ENCODE measurements at regions not wholly inside any gene's neighbourhood (a gene's known extent, or its start where the extent isn't known, plus 50 kb on each side); places are given as distances from the start of the nearest gene placed in this dataset.

GRCh38 chr6:44658571-44658970, 271.1 kb downstream of the CDC5L start:
- Mint-ChIP-seq H3K36me3 (ENCODE audit: low read depth) (no peaks in the 10 kb centered on the region), H3K9me3 (peaks cover 4% of the 10 kb centered on the region), H3K4me1 (peaks cover 15% of the 10 kb centered on the region), H3K27ac (no peak overlapping the region), H3K4me3 (no peak overlapping the region), H3K27me3 (no peaks in the 10 kb centered on the region)
- ATAC-seq (no peak), DNase-seq (no peak)

GRCh38 chr6:44659726-44660125, 272.2 kb downstream of the CDC5L start:
- DNase-seq (no peak), ATAC-seq (no peak)
- H3K4me1 Mint-ChIP-seq, result peaks cover 15% of the 10 kb centered on the region

GRCh38 chr6:44660561-44661220, 273.2 kb downstream of the CDC5L start:
- Mint-ChIP-seq H3K9me3 (peaks cover 4% of the 10 kb centered on the region), H3K27me3 (no peaks in the 10 kb centered on the region), H3K27ac (no peak overlapping the region), H3K4me3 (no peak overlapping the region), H3K4me1 (peaks cover 7% of the 10 kb centered on the region), H3K36me3 (ENCODE audit: low read depth) (no peaks in the 10 kb centered on the region)
- no peak for ATAC-seq
- no peak for DNase-seq

More at GRCh38 chr6:44659726-44660125, 272.2 kb downstream of the CDC5L start:
- Mint-ChIP-seq H3K27ac (no peak overlapping the region), H3K36me3 (ENCODE audit: low read depth) (no peaks in the 10 kb centered on the region), H3K27me3 (no peaks in the 10 kb centered on the region), H3K4me3 (no peak overlapping the region), H3K9me3 (peaks cover 4% of the 10 kb centered on the region)

- H3K27ac Mint-ChIP-seq, result no peak overlapping the region
- no peaks in the 10 kb centered on the region for H3K36me3 Mint-ChIP-seq (ENCODE audit: low read depth)
- DNase-seq, result no peak
These were observed 273.9 kb downstream of the CDC5L start for GRCh38 chr6:44661221-44662008.

GRCh38 chr6:44662461-44663121, 275.1 kb downstream of the CDC5L start:
- DNase-seq (no peak), ATAC-seq (no peak)
- H3K4me1 Mint-ChIP-seq, result peaks cover 7% of the 10 kb centered on the region
- H3K4me3 Mint-ChIP-seq, result no peak overlapping the region
- H3K9me3 Mint-ChIP-seq, result peaks cover 4% of the 10 kb centered on the region
- no peaks in the 10 kb centered on the region for H3K27me3 Mint-ChIP-seq
- H3K27ac Mint-ChIP-seq, result no peak overlapping the region
- no peaks in the 10 kb centered on the region for H3K36me3 Mint-ChIP-seq (ENCODE audit: low read depth)

More at GRCh38 chr6:44661221-44662008, 273.9 kb downstream of the CDC5L start:
- Mint-ChIP-seq H3K4me3 (no peak overlapping the region), H3K27me3 (no peaks in the 10 kb centered on the region), H3K9me3 (peaks cover 4% of the 10 kb centered on the region), H3K4me1 (peaks cover 7% of the 10 kb centered on the region)
- no peak for ATAC-seq

GRCh38 chr6:44663860-44664634, 276.5 kb downstream of the CDC5L start:
- H3K4me1 Mint-ChIP-seq, result peaks cover 7% of the 10 kb centered on the region
- DNase-seq (no peak), ATAC-seq (no peak)
- H3K27ac Mint-ChIP-seq, result no peak overlapping the region
- no peaks in the 10 kb centered on the region for H3K9me3 Mint-ChIP-seq
- H3K4me3 Mint-ChIP-seq, result no peak overlapping the region
- H3K36me3 Mint-ChIP-seq (ENCODE audit: low read depth), result no peaks in the 10 kb centered on the region
- no peaks in the 10 kb centered on the region for H3K27me3 Mint-ChIP-seq

- Mint-ChIP-seq H3K36me3 (ENCODE audit: low read depth) (no peaks in the 10 kb centered on the region), H3K4me3 (no peak overlapping the region), H3K4me1 (peaks cover 7% of the 10 kb centered on the region), H3K27me3 (no peaks in the 10 kb centered on the region), H3K27ac (no peak overlapping the region), H3K9me3 (no peaks in the 10 kb centered on the region)
- ATAC-seq, result no peak
- DNase-seq, result no peak
These were observed 277.2 kb downstream of the CDC5L start for GRCh38 chr6:44664716-44665115.

GRCh38 chr6:44665143-44665542, 277.6 kb downstream of the CDC5L start:
- no peaks in the 10 kb centered on the region for H3K27me3 Mint-ChIP-seq
- no peaks in the 10 kb centered on the region for H3K9me3 Mint-ChIP-seq
- ATAC-seq, result no peak
- H3K4me3 Mint-ChIP-seq, result no peak overlapping the region
- peaks cover 7% of the 10 kb centered on the region for H3K4me1 Mint-ChIP-seq
- H3K36me3 Mint-ChIP-seq (ENCODE audit: low read depth), result no peaks in the 10 kb centered on the region
- H3K27ac Mint-ChIP-seq, result no peak overlapping the region
- DNase-seq, result no peak

GRCh38 chr6:44665683-44666082, 278.2 kb downstream of the CDC5L start:
- ATAC-seq (no peak), DNase-seq (no peak)
- H3K27me3 Mint-ChIP-seq, result no peaks in the 10 kb centered on the region
- H3K36me3 Mint-ChIP-seq (ENCODE audit: low read depth), result no peaks in the 10 kb centered on the region
- H3K27ac Mint-ChIP-seq, result no peak overlapping the region
- H3K9me3 Mint-ChIP-seq, result no peaks in the 10 kb centered on the region
- peaks cover 7% of the 10 kb centered on the region for H3K4me1 Mint-ChIP-seq
- no peak overlapping the region for H3K4me3 Mint-ChIP-seq

GRCh38 chr6:44666324-44666723, 278.8 kb downstream of the CDC5L start:
- H3K4me1 Mint-ChIP-seq, result peaks cover 7% of the 10 kb centered on the region
- no peak overlapping the region for H3K4me3 Mint-ChIP-seq
- DNase-seq, result no peak
- H3K27me3 Mint-ChIP-seq, result no peaks in the 10 kb centered on the region
- no peak overlapping the region for H3K27ac Mint-ChIP-seq
- no peaks in the 10 kb centered on the region for H3K9me3 Mint-ChIP-seq
- H3K36me3 Mint-ChIP-seq (ENCODE audit: low read depth), result no peaks in the 10 kb centered on the region
- ATAC-seq, result no peak

GRCh38 chr6:44667226-44667625, 279.7 kb downstream of the CDC5L start:
- Mint-ChIP-seq H3K27ac (no peak overlapping the region), H3K9me3 (no peaks in the 10 kb centered on the region), H3K27me3 (no peaks in the 10 kb centered on the region), H3K36me3 (ENCODE audit: low read depth) (no peaks in the 10 kb centered on the region), H3K4me3 (no peak overlapping the region), H3K4me1 (peaks cover 7% of the 10 kb centered on the region)
- ATAC-seq, result no peak
- DNase-seq, result no peak

GRCh38 chr6:44667668-44668390, 280.3 kb downstream of the CDC5L start:
- ATAC-seq (peak; percentile 49), DNase-seq (peak; percentile 47)
- Mint-ChIP-seq H3K4me1 (peaks cover 2% of the 10 kb centered on the region), H3K36me3 (ENCODE audit: low read depth) (no peaks in the 10 kb centered on the region), H3K9me3 (no peaks in the 10 kb centered on the region), H3K27me3 (no peaks in the 10 kb centered on the region), H3K27ac (no peak overlapping the region), H3K4me3 (no peak overlapping the region)

GRCh38 chr6:44668391-44668930, 281.0 kb downstream of the CDC5L start:
- Mint-ChIP-seq H3K27ac (no peak overlapping the region), H3K4me1 (no peaks in the 10 kb centered on the region), H3K4me3 (no peak overlapping the region), H3K36me3 (ENCODE audit: low read depth) (no peaks in the 10 kb centered on the region), H3K9me3 (no peaks in the 10 kb centered on the region), H3K27me3 (no peaks in the 10 kb centered on the region)
- DNase-seq (no peak), ATAC-seq (no peak)
